HepG2 (cell line): ENCODE measurements at regions not wholly inside any gene's neighbourhood (a gene's known extent, or its start where the extent isn't known, plus 50 kb on each side); places are given as distances from the start of the nearest gene placed in this dataset.

Source experiments
- BHLHE40 ChIP-seq: IDR thresholded peaks from 2 replicates; pipeline ENCODE4 v1.6.1; 2011; ENCODE audit warnings: low read length, improper control_type of control experiment
- CBX2 ChIP-seq, 2 experiments: fragments of 200-600 bp in 1 of 2; sonication (generic); formaldehyde crosslinking in 1 of 2; IDR thresholded peaks; 2 replicates each; pipeline versions ENCODE4 v1.7.0 to v1.8.1; 2018 to 2022; ENCODE audit warnings: low read depth in 2 of 2, low read length in 1 of 2, mild to moderate bottlenecking in 1 of 2, missing genetic modification reagents in 1 of 2
- FOXM1 ChIP-seq: sonication (generic); formaldehyde crosslinking; IDR thresholded peaks from 2 replicates; pipeline ENCODE4 v1.5.0; 2020; ENCODE audit warnings: missing genetic modification reagents
- HDAC2 ChIP-seq: sonication (generic); formaldehyde crosslinking; IDR thresholded peaks from 2 replicates; pipeline ENCODE4 v1.4.0; 2020; ENCODE audit warnings: missing genetic modification reagents
- KLF16 ChIP-seq, 2 experiments: sonication (generic) in 1 of 2; formaldehyde crosslinking in 1 of 2; IDR thresholded peaks; 2 replicates each; pipeline versions ENCODE4 v1.6.1 to v1.8.0; 2016 to 2023; ENCODE audit warnings: missing genetic modification reagents in 2 of 2, missing compliant biosample characterization in 1 of 2
- MAFF ChIP-seq: IDR thresholded peaks from 2 replicates; pipeline ENCODE4 v1.6.1; 2011; ENCODE audit warnings: low read depth, low read length, improper control_type of control experiment
- MYC ChIP-seq: sonication (generic); formaldehyde crosslinking; IDR thresholded peaks from 2 replicates; pipeline ENCODE4 v1.9.0; 2021; ENCODE audit warnings: missing genetic modification reagents, borderline replicate concordance
- NFIB ChIP-seq: sonication (generic); formaldehyde crosslinking; IDR thresholded peaks from 2 replicates; pipeline ENCODE4 v1.9.0; 2021; ENCODE audit warnings: missing genetic modification reagents, mild to moderate bottlenecking, borderline replicate concordance
- RXRA ChIP-seq: sonication (generic); formaldehyde crosslinking; IDR thresholded peaks from 2 replicates; pipeline ENCODE4 v1.5.1; 2020; ENCODE audit warnings: missing genetic modification reagents
- SAFB2 ChIP-seq: sonication (generic); formaldehyde crosslinking; IDR thresholded peaks from 2 replicates; pipeline ENCODE4 v1.5.1; 2020; ENCODE audit warnings: missing genetic modification reagents, low read depth, mild to moderate bottlenecking, borderline replicate concordance
- SAP130 ChIP-seq: IDR thresholded peaks from 2 replicates; pipeline ENCODE4 v1.6.1; 2016; ENCODE audit warnings: low read depth
- SKI ChIP-seq: fragments of 450-650 bp; IDR thresholded peaks from one replicate; pipeline ENCODE4 v1.6.1; 2018; ENCODE audit warnings: mild to moderate bottlenecking; ENCODE audit not compliant: partially characterized antibody
- SMAD9 ChIP-seq: sonication (generic); formaldehyde crosslinking; IDR thresholded peaks from 2 replicates; pipeline ENCODE4 v1.5.1; 2020; ENCODE audit warnings: mild to moderate bottlenecking, missing genetic modification reagents
- YEATS2 ChIP-seq: sonication (generic); formaldehyde crosslinking; IDR thresholded peaks from 2 replicates; pipeline ENCODE4 v1.4.0; 2020; ENCODE audit warnings: missing genetic modification reagents, borderline replicate concordance
- ZBTB38 ChIP-seq: sonication (generic); formaldehyde crosslinking; IDR thresholded peaks from 2 replicates; pipeline ENCODE4 v1.5.1; 2020; ENCODE audit warnings: mild to moderate bottlenecking, missing genetic modification reagents
- ZNF292 ChIP-seq: sonication (generic); formaldehyde crosslinking; IDR thresholded peaks from 2 replicates; pipeline ENCODE4 v1.8.1; 2022; ENCODE audit warnings: mild to moderate bottlenecking, low read depth, missing genetic modification reagents, borderline replicate concordance
- ZNF430 ChIP-seq: sonication (generic); formaldehyde crosslinking; IDR thresholded peaks from 2 replicates; pipeline ENCODE4 v1.9.0; 2021; ENCODE audit warnings: mild to moderate bottlenecking, missing genetic modification reagents
- ZNF775 ChIP-seq: sonication (generic); formaldehyde crosslinking; IDR thresholded peaks from 2 replicates; pipeline ENCODE4 v1.4.0; 2020; ENCODE audit warnings: missing genetic modification reagents, mild to moderate bottlenecking, moderate library complexity, borderline replicate concordance
- ZNF792 ChIP-seq: IDR thresholded peaks from 2 replicates; pipeline ENCODE4 v1.6.1; 2016
- TF ChIP-seq, protein P1 (sequence below): sonication (generic); formaldehyde crosslinking; IDR thresholded peaks from 2 replicates; pipeline ENCODE4 v1.8.0; 2022; ENCODE audit warnings: mild to moderate bottlenecking, missing genetic modification reagents, moderate library complexity
- TF ChIP-seq, protein P2 (sequence below): sonication (generic); formaldehyde crosslinking; IDR thresholded peaks from 2 replicates; pipeline ENCODE4 v1.8.1; 2022; ENCODE audit warnings: low read depth, mild to moderate bottlenecking, missing genetic modification reagents
- TF ChIP-seq, protein P3 (sequence below): sonication (generic); formaldehyde crosslinking; IDR thresholded peaks from 2 replicates; pipeline ENCODE4 v1.5.0; 2020; ENCODE audit warnings: mild to moderate bottlenecking, missing genetic modification reagents, moderate library complexity
- TF ChIP-seq, protein P4 (sequence below): IDR thresholded peaks from 2 replicates; pipeline ENCODE4 v1.6.1; 2012; ENCODE audit warnings: low read depth, low read length, improper control_type of control experiment

DNA sequence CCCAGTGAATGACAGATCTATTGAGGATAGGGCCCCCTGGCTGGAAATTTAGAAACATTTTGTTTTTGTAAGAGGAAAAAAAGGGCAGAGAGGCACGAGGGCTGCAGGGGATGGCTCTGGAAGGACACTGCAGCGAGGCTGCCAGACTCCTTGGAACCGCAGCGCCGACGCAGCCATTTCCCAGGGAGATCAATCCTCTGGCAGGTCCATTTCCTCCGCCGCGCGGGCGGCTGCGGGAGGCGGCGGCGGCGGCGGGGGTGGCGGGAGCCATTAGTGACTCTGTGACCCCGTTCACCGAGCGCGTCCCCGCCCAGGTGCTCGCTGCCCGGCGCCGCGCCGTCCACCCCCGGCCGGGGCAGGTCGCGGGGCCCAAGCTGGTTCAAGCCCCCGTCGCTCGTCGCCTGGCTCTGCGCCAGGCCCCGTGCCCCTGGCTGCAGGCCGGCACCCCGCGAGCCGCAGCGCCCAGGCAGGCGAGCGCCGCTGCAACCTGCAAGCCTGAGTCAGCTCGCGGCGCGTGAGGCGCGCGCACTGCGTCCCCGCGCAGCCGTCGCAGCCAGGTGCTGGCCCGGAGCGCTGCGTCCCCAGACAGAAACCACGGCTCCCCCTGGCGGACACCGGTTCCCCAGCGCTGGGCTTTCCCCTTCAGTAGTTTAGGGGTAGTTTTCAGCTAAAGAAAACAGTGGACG is 192.6 kb downstream of the KATNAL1 start (continued):
- TF ChIP-seq, protein P1, sequence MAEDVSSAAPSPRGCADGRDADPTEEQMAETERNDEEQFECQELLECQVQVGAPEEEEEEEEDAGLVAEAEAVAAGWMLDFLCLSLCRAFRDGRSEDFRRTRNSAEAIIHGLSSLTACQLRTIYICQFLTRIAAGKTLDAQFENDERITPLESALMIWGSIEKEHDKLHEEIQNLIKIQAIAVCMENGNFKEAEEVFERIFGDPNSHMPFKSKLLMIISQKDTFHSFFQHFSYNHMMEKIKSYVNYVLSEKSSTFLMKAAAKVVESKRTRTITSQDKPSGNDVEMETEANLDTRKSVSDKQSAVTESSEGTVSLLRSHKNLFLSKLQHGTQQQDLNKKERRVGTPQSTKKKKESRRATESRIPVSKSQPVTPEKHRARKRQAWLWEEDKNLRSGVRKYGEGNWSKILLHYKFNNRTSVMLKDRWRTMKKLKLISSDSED (CRISPR knock-in tag), result 0 out of 2 replicates have a peak, but pooled peaks have one; percentile 78
- TF ChIP-seq SAP130 (peak; percentile 39; the same call in 1 of the 2 replicates), CBX2 (IDR thresholded peaks at IDR 0.05; ENCODE audit: low read depth, low read length) (no peak), CBX2 (CRISPR knock-in tag; IDR thresholded peaks at IDR 0.05; ENCODE audit: low read depth) (0 out of 2 replicates have a peak, but pooled peaks have one; percentile 34), ZNF792 (CRISPR knock-in tag) (no peak), FOXM1 (CRISPR knock-in tag) (no peak), RXRA (no peak), ZNF430 (CRISPR knock-in tag) (peak; percentile 42; the same call in 1 of the 2 replicates), SMAD9 (CRISPR knock-in tag) (no peak), ZBTB38 (CRISPR knock-in tag) (0 out of 2 replicates have a peak, but pooled peaks have one; percentile 16), ZNF292 (CRISPR knock-in tag) (no peak), ZNF775 (CRISPR knock-in tag) (no peak), MAFF (peak; percentile 2; the same call in 1 of the 2 replicates), MYC (CRISPR knock-in tag) (peak; percentile 66; the same call in 1 of the 2 replicates), SAFB2 (CRISPR knock-in tag) (peak; percentile 37; the same call in 1 of the 2 replicates), BHLHE40 (peak; percentile 73), NFIB (no peak), HDAC2 (CRISPR knock-in tag) (no peak), KLF16 (CRISPR knock-in tag; IDR thresholded peaks at IDR 0.05) (no peak), YEATS2 (CRISPR knock-in tag) (peak; percentile 43; the same call in 1 of the 2 replicates), SKI (peak; percentile 74)
- TF ChIP-seq, protein P2, sequence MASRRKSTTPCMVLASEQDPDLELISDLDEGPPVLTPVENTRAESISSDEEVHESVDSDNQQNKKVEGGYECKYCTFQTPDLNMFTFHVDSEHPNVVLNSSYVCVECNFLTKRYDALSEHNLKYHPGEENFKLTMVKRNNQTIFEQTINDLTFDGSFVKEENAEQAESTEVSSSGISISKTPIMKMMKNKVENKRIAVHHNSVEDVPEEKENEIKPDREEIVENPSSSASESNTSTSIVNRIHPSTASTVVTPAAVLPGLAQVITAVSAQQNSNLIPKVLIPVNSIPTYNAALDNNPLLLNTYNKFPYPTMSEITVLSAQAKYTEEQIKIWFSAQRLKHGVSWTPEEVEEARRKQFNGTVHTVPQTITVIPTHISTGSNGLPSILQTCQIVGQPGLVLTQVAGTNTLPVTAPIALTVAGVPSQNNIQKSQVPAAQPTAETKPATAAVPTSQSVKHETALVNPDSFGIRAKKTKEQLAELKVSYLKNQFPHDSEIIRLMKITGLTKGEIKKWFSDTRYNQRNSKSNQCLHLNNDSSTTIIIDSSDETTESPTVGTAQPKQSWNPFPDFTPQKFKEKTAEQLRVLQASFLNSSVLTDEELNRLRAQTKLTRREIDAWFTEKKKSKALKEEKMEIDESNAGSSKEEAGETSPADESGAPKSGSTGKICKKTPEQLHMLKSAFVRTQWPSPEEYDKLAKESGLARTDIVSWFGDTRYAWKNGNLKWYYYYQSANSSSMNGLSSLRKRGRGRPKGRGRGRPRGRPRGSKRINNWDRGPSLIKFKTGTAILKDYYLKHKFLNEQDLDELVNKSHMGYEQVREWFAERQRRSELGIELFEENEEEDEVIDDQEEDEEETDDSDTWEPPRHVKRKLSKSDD (CRISPR knock-in tag), result peak; percentile 64; the same call in 1 of the 2 replicates
- TF ChIP-seq, protein P3, sequence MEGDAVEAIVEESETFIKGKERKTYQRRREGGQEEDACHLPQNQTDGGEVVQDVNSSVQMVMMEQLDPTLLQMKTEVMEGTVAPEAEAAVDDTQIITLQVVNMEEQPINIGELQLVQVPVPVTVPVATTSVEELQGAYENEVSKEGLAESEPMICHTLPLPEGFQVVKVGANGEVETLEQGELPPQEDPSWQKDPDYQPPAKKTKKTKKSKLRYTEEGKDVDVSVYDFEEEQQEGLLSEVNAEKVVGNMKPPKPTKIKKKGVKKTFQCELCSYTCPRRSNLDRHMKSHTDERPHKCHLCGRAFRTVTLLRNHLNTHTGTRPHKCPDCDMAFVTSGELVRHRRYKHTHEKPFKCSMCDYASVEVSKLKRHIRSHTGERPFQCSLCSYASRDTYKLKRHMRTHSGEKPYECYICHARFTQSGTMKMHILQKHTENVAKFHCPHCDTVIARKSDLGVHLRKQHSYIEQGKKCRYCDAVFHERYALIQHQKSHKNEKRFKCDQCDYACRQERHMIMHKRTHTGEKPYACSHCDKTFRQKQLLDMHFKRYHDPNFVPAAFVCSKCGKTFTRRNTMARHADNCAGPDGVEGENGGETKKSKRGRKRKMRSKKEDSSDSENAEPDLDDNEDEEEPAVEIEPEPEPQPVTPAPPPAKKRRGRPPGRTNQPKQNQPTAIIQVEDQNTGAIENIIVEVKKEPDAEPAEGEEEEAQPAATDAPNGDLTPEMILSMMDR, result peak; percentile 90
- TF ChIP-seq, protein P4, sequence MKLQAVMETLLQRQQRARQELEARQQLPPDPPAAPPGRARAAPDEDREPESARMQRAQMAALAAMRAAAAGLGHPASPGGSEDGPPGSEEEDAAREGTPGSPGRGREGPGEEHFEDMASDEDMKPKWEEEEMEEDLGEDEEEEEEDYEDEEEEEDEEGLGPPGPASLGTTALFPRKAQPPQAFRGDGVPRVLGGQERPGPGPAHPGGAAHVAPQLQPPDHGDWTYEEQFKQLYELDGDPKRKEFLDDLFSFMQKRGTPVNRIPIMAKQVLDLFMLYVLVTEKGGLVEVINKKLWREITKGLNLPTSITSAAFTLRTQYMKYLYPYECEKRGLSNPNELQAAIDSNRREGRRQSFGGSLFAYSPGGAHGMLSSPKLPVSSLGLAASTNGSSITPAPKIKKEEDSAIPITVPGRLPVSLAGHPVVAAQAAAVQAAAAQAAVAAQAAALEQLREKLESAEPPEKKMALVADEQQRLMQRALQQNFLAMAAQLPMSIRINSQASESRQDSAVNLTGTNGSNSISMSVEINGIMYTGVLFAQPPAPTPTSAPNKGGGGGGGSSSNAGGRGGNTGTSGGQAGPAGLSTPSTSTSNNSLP, result no peak; the same call in 1 of the 2 replicates
